SK-N-SH (cell line): ENCODE measurements at regions not wholly inside any gene's neighbourhood (a gene's known extent, or its start where the extent isn't known, plus 50 kb on each side); places are given as distances from the start of the nearest gene placed in this dataset.

Experiments used
- CTCF ChIA-PET: fragments of 300-600, 350-600 bp; formaldehyde crosslinking; extraction: SDS; loops from one replicate; lab custom pipeline; 2021; lab: Yijun Ruan, JAX
- POLR2A ChIA-PET: fragments of 350-600 bp; sonication (Branson Sonifier 250); formaldehyde crosslinking; extraction: SDS; loops from one replicate; lab custom pipeline; 2020; ENCODE audit warnings: antibody characterized with exemption, inconsistent platforms; lab: Yijun Ruan, JAX
- DNase-seq: peaks from one replicate; pipeline ENCODE4 v3.0.0; 2012
- H2AFZ ChIP-seq: fragments of 200-600 bp; sonication (generic); 2 replicates; pipeline ENCODE4 v1.8.1; 2016; ENCODE audit warnings: antibody characterized with exemption, mild to moderate bottlenecking, low read depth
- H3F3A ChIP-seq: fragments of 200-600 bp; sonication (generic); replicated peaks from 2 replicates; pipeline ENCODE3; 2016; ENCODE audit warnings: antibody characterized with exemption, mild to moderate bottlenecking; ENCODE audit not compliant: insufficient read depth
- H3K27ac ChIP-seq, 2 experiments: fragments of 200-500 bp in 1 of 2; fragments of 200-600 bp in 1 of 2; sonication (Bioruptor generic) in 1 of 2; sonication (generic), shearing (Covaris generic) in 1 of 2; 2 replicates each; pipeline versions ENCODE4 v1.5.1 to v1.6.1; 2014 to 2016; ENCODE audit warnings: low read depth in 2 of 2, inconsistent platforms in 1 of 2, low read length in 1 of 2, mild to moderate bottlenecking in 1 of 2, mixed read lengths in 1 of 2
- H3K27me3 ChIP-seq: fragments of 200-600 bp; sonication (generic), shearing (Covaris generic); 2 replicates; pipeline ENCODE4 v1.6.1; 2016; ENCODE audit warnings: mixed run types; ENCODE audit not compliant: insufficient read depth
- H3K36me3 ChIP-seq, 2 experiments: fragments of 200-500 bp in 1 of 2; fragments of 200-600 bp in 1 of 2; sonication (Bioruptor generic) in 1 of 2; sonication (generic) in 1 of 2; replicated peaks in 1 of 2; 2 replicates each; pipeline versions ENCODE3 to v1.5.1; 2014 to 2016; ENCODE audit warnings: low read length in 1 of 2, mild to moderate bottlenecking in 1 of 2; ENCODE audit not compliant: insufficient read depth in 2 of 2, control insufficient read depth in 1 of 2
- H3K4me1 ChIP-seq, 2 experiments: fragments of 200-500 bp in 1 of 2; fragments of 200-600 bp in 1 of 2; sonication (Bioruptor generic) in 1 of 2; sonication (generic), shearing (Covaris generic) in 1 of 2; 2 replicates each; pipeline versions ENCODE4 v1.5.1 to v1.6.1; 2014 to 2016; ENCODE audit warnings: low read depth in 1 of 2, low read length in 1 of 2, mixed run types in 1 of 2; ENCODE audit not compliant: insufficient read depth in 2 of 2, control insufficient read depth in 1 of 2
- H3K4me2 ChIP-seq: fragments of 200-600 bp; sonication (generic), shearing (Covaris generic); 2 replicates; pipeline ENCODE4 v1.6.1; 2017; ENCODE audit warnings: mixed run types
- H3K4me3 ChIP-seq, 2 experiments: fragments of 200-500 bp in 1 of 2; fragments of 200-600 bp in 1 of 2; sonication (Bioruptor generic) in 1 of 2; sonication (generic), shearing (Covaris generic) in 1 of 2; 2 replicates each; pipeline versions ENCODE4 v1.5.1 to v1.8.1; 2014 to 2016; ENCODE audit warnings: low read depth in 2 of 2, inconsistent platforms in 1 of 2, low read length in 1 of 2, mild to moderate bottlenecking in 1 of 2, mixed read lengths in 1 of 2, moderate library complexity in 1 of 2
- H3K79me2 ChIP-seq: fragments of 200-600 bp; sonication (generic); 2 replicates; pipeline ENCODE4 v1.8.1; 2017; ENCODE audit warnings: mild to moderate bottlenecking; ENCODE audit not compliant: insufficient read depth
- H3K9ac ChIP-seq: fragments of 200-600 bp; sonication (generic); 2 replicates; pipeline ENCODE4 v1.6.1; 2017; ENCODE audit warnings: mixed run types
- H3K9me2 ChIP-seq: fragments of 200-600 bp; sonication (generic); 2 replicates; pipeline ENCODE4 v1.6.1; 2017; ENCODE audit warnings: mixed run types
- H3K9me3 ChIP-seq: fragments of 200-600 bp; sonication (generic); 2 replicates; pipeline ENCODE4 v1.6.1; 2017; ENCODE audit warnings: mixed run types, mild to moderate bottlenecking, moderate library complexity
- H4K20me1 ChIP-seq: fragments of 200-600 bp; sonication (generic); 2 replicates; pipeline ENCODE4 v1.6.1; 2017; ENCODE audit warnings: mild to moderate bottlenecking, mixed run types; ENCODE audit not compliant: insufficient read depth
- ELF1 ChIP-seq: IDR thresholded peaks from 2 replicates; pipeline ENCODE4 v1.4.0; 2012
- EP300 ChIP-seq, 2 experiments: IDR thresholded peaks; 2 replicates each; pipeline versions ENCODE4 v1.4.0 to v1.6.1; 2012; ENCODE audit warnings: borderline replicate concordance in 1 of 2, low read depth in 1 of 2, low read length in 1 of 2
- GABPA ChIP-seq: IDR thresholded peaks from 2 replicates; pipeline ENCODE4 v1.4.0; 2012; ENCODE audit warnings: low read depth, mild to moderate bottlenecking
- GATA2 ChIP-seq: sonication (generic); formaldehyde crosslinking; IDR thresholded peaks from 2 replicates; pipeline ENCODE4 v1.5.0; 2020; ENCODE audit warnings: mild to moderate bottlenecking, missing genetic modification reagents
- MEF2A ChIP-seq: IDR thresholded peaks from 2 replicates; pipeline ENCODE4 v1.4.0; 2012; ENCODE audit warnings: low read depth, borderline replicate concordance
- NFIC ChIP-seq: IDR thresholded peaks from 2 replicates; pipeline ENCODE4 v1.4.0; 2012; ENCODE audit warnings: borderline replicate concordance
- PBX3 ChIP-seq: IDR thresholded peaks from 2 replicates; pipeline ENCODE4; 2012
- RCOR1 ChIP-seq: fragments of 150-350 bp; IDR thresholded peaks from 2 replicates; pipeline ENCODE4 v1.6.1; 2017; ENCODE audit warnings: antibody characterized with exemption, low read length
- SIN3A ChIP-seq: IDR thresholded peaks from 2 replicates; pipeline ENCODE4 v1.6.1; 2012; ENCODE audit warnings: low read depth, mild to moderate bottlenecking, low read length, moderate library complexity, borderline replicate concordance
- SMC3 ChIP-seq: IDR thresholded peaks from 2 replicates; pipeline ENCODE4 v1.6.1; 2012; ENCODE audit warnings: low read depth, low read length, improper control_type of control experiment
- USF1 ChIP-seq: IDR thresholded peaks from 2 replicates; pipeline ENCODE4 v1.4.0; 2012; ENCODE audit warnings: low read depth, borderline replicate concordance
- YY1 ChIP-seq: IDR thresholded peaks from 2 replicates; pipeline ENCODE4 v1.4.0; 2012; ENCODE audit warnings: low read depth, mild to moderate bottlenecking
- ZBTB33 ChIP-seq: IDR thresholded peaks from 2 replicates; pipeline ENCODE4 v1.4.0; 2012; ENCODE audit warnings: low read depth, borderline replicate concordance
- WGBS: methylation state at CpG from one replicate; pipeline ENCODE4 v1.1.6; 2017; ENCODE audit warnings: low lambda C conversion rate; 5-methylcytosine and 5-hydroxymethylcytosine counted together

- no peaks in the 10 kb centered on the region for H3K4me1 ChIP-seq
- 3% methylated on average over 5 of the region's 5 CpGs for WGBS
- no peaks in the 10 kb centered on the region for H3K79me2 ChIP-seq
- no peaks in the 10 kb centered on the region for H3K9me2 ChIP-seq
- no peak overlapping the region for H2AFZ ChIP-seq
- no peaks in the 10 kb centered on the region for H4K20me1 ChIP-seq
- H3K4me2 ChIP-seq: no peak overlapping the region
- H3K4me3 ChIP-seq: no peak overlapping the region
- no peak for TF ChIP-seq ELF1
- no peak for TF ChIP-seq PBX3
- TF ChIP-seq SMC3: no peak
- no peak for TF ChIP-seq NFIC
- TF ChIP-seq ZBTB33: no peak
- no peak for TF ChIP-seq MEF2A
- TF ChIP-seq GATA2 (CRISPR knock-in tag): no peak
- TF ChIP-seq SIN3A: no peak
- no peak for TF ChIP-seq USF1
- no peak for TF ChIP-seq RCOR1
- no peak for TF ChIP-seq GABPA
- ChIA-PET POLR2A (no interaction called here), CTCF (no interaction called here)
- no peaks in the 10 kb centered on the region for H3K27me3 ChIP-seq
- H3F3A ChIP-seq: no peaks in the 10 kb centered on the region
- DNase-seq: no peak
- no peaks in the 10 kb centered on the region for H3K9me3 ChIP-seq
- H3K9ac ChIP-seq: no peak overlapping the region
- no peak overlapping the region for H3K27ac ChIP-seq
- H3K36me3 ChIP-seq: no peaks in the 10 kb centered on the region
Measured at GRCh38 chr4:24256547-24256946, 327.8 kb downstream of the DHX15 start.

GRCh38 chr4:24256066-24256465 is 328.3 kb downstream of the DHX15 start:
- WGBS: 8% methylated on average over 4 of the region's 4 CpGs

More at GRCh38 chr4:24256066-24256465, 328.3 kb downstream of the DHX15 start:
- no peaks in the 10 kb centered on the region for H3K36me3 ChIP-seq
- no peaks in the 10 kb centered on the region for H3K9me3 ChIP-seq
- no peak overlapping the region for H3K27ac ChIP-seq
- H3F3A ChIP-seq: no peaks in the 10 kb centered on the region
- no peaks in the 10 kb centered on the region for H3K4me1 ChIP-seq
- no peaks in the 10 kb centered on the region for H4K20me1 ChIP-seq
- no peak overlapping the region for H3K9ac ChIP-seq
- no peak for DNase-seq
- H3K27me3 ChIP-seq: no peaks in the 10 kb centered on the region
- H3K9me2 ChIP-seq: no peaks in the 10 kb centered on the region
- POLR2A ChIA-PET: no interaction called here
- TF ChIP-seq ELF1 (no peak), YY1 (no peak), EP300 (IDR thresholded peaks at IDR 0.05; ENCODE audit: borderline replicate concordance in 1 of 2, low read depth in 1 of 2, low read length in 1 of 2) (no peak)
- CTCF ChIA-PET: no interaction called here
- H3K4me2 ChIP-seq: no peak overlapping the region
- H2AFZ ChIP-seq: no peak overlapping the region
- H3K4me3 ChIP-seq: no peak overlapping the region
- H3K79me2 ChIP-seq: no peaks in the 10 kb centered on the region
